H1 (cell line): ENCODE measurements at regions not wholly inside any gene's neighbourhood (a gene's known extent, or its start where the extent isn't known, plus 50 kb on each side); places are given as distances from the start of the nearest gene placed in this dataset.

Source experiments
- BACH1 ChIP-seq: IDR thresholded peaks from 2 replicates; pipeline ENCODE4 v1.6.1; 2012; ENCODE audit warnings: low read length, improper control_type of control experiment
- TF ChIP-seq, protein P1 (sequence below): fragments of 300-600 bp; sonication (generic); IDR thresholded peaks from 2 replicates; pipeline ENCODE4 v1.7.1; 2012; ENCODE audit warnings: low read length, moderate library complexity, mild to moderate bottlenecking, inconsistent platforms; ENCODE audit not compliant: insufficient replicate concordance
- TF ChIP-seq, protein P2 (sequence below): IDR thresholded peaks from 2 replicates; pipeline ENCODE4 v1.6.1; 2012; ENCODE audit warnings: low read length, inconsistent platforms

DNA sequence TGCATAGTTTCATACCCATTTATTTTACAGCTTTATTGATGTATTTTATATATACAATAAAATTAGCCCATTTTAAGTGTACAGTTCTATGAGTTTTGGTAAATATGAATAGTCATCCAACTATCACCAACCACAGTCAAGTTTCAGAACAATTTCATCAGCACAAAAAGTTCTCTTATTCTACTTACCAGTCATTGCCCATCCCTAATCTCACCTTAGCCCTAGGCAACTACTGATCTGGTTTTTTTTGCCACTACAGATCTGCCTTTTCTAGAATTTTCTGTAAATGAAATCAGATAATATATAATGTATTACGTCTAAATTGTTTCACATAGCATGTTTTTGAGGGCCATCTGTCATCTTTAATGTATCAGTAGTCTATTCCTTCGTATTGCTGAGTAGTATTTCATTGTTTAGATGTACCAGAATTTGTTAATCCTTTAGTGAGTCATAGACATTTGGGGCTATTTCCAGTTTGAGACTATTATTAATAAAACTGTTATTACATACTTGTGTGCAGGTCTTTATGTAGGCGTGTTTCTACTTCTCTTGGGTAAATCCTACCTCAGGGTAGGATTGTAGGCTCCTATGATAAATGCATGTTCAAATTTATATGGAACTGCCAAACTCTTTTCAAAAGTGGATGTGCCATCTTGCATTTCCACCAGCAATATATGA lies 198.5 kb upstream of the ADAMTSL1 start (continued):
- TF ChIP-seq, protein P1, sequence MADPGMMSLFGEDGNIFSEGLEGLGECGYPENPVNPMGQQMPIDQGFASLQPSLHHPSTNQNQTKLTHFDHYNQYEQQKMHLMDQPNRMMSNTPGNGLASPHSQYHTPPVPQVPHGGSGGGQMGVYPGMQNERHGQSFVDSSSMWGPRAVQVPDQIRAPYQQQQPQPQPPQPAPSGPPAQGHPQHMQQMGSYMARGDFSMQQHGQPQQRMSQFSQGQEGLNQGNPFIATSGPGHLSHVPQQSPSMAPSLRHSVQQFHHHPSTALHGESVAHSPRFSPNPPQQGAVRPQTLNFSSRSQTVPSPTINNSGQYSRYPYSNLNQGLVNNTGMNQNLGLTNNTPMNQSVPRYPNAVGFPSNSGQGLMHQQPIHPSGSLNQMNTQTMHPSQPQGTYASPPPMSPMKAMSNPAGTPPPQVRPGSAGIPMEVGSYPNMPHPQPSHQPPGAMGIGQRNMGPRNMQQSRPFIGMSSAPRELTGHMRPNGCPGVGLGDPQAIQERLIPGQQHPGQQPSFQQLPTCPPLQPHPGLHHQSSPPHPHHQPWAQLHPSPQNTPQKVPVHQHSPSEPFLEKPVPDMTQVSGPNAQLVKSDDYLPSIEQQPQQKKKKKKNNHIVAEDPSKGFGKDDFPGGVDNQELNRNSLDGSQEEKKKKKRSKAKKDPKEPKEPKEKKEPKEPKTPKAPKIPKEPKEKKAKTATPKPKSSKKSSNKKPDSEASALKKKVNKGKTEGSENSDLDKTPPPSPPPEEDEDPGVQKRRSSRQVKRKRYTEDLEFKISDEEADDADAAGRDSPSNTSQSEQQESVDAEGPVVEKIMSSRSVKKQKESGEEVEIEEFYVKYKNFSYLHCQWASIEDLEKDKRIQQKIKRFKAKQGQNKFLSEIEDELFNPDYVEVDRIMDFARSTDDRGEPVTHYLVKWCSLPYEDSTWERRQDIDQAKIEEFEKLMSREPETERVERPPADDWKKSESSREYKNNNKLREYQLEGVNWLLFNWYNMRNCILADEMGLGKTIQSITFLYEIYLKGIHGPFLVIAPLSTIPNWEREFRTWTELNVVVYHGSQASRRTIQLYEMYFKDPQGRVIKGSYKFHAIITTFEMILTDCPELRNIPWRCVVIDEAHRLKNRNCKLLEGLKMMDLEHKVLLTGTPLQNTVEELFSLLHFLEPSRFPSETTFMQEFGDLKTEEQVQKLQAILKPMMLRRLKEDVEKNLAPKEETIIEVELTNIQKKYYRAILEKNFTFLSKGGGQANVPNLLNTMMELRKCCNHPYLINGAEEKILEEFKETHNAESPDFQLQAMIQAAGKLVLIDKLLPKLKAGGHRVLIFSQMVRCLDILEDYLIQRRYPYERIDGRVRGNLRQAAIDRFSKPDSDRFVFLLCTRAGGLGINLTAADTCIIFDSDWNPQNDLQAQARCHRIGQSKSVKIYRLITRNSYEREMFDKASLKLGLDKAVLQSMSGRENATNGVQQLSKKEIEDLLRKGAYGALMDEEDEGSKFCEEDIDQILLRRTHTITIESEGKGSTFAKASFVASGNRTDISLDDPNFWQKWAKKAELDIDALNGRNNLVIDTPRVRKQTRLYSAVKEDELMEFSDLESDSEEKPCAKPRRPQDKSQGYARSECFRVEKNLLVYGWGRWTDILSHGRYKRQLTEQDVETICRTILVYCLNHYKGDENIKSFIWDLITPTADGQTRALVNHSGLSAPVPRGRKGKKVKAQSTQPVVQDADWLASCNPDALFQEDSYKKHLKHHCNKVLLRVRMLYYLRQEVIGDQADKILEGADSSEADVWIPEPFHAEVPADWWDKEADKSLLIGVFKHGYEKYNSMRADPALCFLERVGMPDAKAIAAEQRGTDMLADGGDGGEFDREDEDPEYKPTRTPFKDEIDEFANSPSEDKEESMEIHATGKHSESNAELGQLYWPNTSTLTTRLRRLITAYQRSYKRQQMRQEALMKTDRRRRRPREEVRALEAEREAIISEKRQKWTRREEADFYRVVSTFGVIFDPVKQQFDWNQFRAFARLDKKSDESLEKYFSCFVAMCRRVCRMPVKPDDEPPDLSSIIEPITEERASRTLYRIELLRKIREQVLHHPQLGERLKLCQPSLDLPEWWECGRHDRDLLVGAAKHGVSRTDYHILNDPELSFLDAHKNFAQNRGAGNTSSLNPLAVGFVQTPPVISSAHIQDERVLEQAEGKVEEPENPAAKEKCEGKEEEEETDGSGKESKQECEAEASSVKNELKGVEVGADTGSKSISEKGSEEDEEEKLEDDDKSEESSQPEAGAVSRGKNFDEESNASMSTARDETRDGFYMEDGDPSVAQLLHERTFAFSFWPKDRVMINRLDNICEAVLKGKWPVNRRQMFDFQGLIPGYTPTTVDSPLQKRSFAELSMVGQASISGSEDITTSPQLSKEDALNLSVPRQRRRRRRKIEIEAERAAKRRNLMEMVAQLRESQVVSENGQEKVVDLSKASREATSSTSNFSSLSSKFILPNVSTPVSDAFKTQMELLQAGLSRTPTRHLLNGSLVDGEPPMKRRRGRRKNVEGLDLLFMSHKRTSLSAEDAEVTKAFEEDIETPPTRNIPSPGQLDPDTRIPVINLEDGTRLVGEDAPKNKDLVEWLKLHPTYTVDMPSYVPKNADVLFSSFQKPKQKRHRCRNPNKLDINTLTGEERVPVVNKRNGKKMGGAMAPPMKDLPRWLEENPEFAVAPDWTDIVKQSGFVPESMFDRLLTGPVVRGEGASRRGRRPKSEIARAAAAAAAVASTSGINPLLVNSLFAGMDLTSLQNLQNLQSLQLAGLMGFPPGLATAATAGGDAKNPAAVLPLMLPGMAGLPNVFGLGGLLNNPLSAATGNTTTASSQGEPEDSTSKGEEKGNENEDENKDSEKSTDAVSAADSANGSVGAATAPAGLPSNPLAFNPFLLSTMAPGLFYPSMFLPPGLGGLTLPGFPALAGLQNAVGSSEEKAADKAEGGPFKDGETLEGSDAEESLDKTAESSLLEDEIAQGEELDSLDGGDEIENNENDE = no peak
- no peak for TF ChIP-seq BACH1
- TF ChIP-seq, protein P2, sequence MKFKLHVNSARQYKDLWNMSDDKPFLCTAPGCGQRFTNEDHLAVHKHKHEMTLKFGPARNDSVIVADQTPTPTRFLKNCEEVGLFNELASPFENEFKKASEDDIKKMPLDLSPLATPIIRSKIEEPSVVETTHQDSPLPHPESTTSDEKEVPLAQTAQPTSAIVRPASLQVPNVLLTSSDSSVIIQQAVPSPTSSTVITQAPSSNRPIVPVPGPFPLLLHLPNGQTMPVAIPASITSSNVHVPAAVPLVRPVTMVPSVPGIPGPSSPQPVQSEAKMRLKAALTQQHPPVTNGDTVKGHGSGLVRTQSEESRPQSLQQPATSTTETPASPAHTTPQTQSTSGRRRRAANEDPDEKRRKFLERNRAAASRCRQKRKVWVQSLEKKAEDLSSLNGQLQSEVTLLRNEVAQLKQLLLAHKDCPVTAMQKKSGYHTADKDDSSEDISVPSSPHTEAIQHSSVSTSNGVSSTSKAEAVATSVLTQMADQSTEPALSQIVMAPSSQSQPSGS = no peak
